ENCODE measurements at regions not wholly inside any gene's neighbourhood (a gene's known extent, or its start where the extent isn't known, plus 50 kb on each side); places are given as distances from the start of the nearest gene placed in this dataset.

GRCh38 chr18:37659906-37660305, 94.3 kb upstream of the CELF4 start:
- no peak for DNase-seq (ENCODE audit: extremely low read depth in 1 of 11, low read depth in 9 of 11, low spot score in 4 of 11)

GRCh38 chr18:37658894-37659293, 93.3 kb upstream of the CELF4 start:
- DNase-seq (ENCODE audit: extremely low read depth in 1 of 11, low read depth in 9 of 11, low spot score in 4 of 11), result no peak

DNA sequence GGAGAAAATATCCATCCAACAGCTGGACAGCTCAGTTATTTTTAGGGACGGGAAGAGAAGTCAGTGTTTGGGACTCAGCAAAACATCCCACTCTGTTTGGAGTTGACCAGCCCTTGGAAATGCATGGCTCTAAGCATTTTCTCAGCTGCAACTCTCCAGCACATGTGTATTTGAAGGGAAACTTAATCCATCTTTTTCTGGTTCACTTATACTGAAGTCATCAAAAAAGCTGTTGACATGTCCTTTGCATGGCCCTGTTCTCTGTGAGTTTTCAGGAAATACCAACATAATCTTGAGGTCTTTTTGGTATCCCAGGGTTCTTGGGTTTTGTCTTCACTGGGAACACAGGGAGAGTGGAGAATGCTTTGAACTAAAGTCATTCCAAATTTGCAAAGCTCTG, 91.9 kb upstream of the CELF4 start:
- peak in 2 of 11 donors; percentile 13 to 43 for DNase-seq (ENCODE audit: extremely low read depth in 1 of 11, low read depth in 9 of 11, low spot score in 4 of 11)

GRCh38 chr18:37654731-37655369, 89.3 kb upstream of the CELF4 start:
- DNase-seq (ENCODE audit: extremely low read depth in 1 of 11, low read depth in 9 of 11, low spot score in 4 of 11), result no peak

DNA sequence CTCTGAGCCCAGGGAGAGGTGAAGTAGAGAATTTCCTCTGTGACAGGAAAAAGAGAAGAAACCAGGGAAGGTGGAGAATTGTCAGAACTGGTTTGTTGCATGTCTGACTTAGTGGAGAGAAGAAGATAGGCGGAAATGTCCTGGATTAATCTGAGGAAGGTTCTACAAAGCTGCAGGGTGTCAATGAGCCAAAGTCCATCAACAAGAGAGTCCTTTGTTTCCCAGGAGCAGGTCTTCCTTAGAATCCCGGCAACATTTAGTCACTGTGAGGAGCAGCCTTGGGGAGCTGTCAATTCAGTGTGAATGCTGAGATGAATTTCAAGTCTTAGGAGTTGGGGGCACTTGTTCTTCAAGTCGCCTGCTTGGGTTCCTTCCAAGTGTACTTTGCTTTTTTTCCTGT, 88.4 kb upstream of the CELF4 start:
- DNase-seq (ENCODE audit: extremely low read depth in 1 of 11, low read depth in 9 of 11, low spot score in 4 of 11), result no peak

DNA sequence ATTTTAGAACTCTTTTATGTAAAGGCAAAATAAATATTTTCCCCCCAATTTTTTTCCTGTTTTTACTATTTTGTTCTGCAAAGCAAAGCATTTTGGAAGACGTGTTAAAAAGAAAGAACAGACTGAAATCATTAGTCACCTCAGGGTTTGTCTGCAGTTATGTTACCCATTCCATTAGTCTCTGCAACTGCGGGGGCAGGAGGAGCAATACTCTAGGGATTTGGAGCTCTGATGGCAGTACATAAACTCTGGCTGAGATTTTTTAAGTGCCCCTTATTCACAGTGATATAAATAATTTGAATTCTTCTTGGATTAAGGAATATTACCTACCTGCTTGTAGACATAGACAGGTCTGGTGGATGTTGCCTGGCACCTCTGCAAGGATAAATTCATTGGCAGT, 88.0 kb upstream of the CELF4 start:
- no peak for DNase-seq (ENCODE audit: extremely low read depth in 1 of 11, low read depth in 9 of 11, low spot score in 4 of 11)

DNA sequence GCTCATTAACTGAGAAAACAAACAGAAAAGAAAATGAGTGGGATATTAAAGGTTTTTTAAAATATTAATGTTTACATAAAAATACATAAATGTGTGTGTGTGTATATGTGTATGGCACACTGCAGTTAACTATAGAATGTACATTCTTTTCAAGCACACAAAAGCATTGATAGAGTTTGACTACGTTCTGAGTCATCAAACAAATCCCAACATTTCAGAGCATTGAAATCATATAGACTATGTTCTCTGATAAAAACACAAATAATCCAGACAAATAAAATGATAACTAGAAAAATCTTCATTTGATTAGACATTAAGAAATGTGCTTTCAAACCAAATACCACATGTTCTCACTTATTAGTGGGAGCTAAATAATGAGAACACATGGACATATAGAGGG, 84.3 kb upstream of the CELF4 start:
- DNase-seq (ENCODE audit: extremely low read depth in 1 of 11, low read depth in 9 of 11, low spot score in 4 of 11), result no peak

DNA sequence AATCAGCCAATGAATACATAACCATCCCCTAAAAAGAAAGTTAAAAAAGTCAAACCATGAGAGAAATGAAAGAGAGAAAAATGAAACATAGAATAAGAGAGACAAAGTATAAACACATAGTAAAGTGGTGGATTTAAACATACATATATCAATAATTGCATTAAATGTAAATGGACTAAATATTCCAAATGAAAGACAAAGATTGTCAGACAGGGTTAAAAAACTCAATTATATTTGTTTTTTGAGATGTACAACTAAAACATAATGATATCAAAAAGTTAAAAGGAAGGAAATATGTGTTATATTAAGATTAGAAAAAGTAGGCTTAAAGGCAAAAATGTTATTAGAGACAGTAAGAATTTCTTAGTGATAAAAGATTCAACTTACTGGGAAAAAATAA, 83.8 kb upstream of the CELF4 start:
- DNase-seq (ENCODE audit: extremely low read depth in 1 of 11, low read depth in 9 of 11, low spot score in 4 of 11), result no peak

DNA sequence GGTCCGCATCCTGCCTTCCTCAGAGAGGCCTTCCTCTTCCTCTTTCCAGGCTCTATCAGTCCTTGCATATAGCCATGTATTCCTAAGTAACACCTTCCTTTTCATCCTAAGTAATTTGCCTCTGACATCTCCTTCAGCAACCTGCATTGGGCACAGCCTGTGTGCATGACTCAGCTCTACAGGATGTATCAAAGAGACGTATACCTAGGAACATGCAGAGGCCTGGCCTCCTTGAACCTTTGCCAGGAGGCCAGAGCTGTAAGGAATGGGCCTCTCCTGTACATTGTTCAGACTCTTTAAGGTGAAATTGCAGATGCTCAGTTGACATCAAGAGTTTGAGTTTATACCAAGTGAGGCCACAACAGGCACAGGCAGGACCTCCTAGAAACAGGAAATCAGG, 76.0 kb upstream of the CELF4 start:
- no peak for DNase-seq (ENCODE audit: extremely low read depth in 1 of 11, low read depth in 9 of 11, low spot score in 4 of 11)

DNA sequence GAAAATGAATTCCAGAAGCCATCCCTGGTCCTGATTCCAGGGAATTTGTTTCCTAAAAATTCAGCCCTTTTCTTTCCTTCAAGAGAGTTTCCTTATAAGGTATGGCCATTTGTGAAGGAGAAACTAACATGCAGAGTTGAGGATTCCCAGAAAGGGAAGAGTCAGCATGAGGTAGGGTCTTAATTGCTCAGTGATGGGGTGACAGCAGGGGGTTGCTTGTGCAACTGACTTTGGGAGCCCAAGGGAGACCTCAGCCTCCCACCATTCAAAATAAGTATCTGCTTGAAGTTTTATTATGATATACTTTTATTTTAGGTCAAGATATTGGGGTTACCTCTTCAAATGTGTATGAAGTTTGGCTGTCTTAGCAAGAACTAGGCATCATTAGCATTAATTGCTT, 74.9 kb upstream of the CELF4 start:
- no peak for DNase-seq (ENCODE audit: extremely low read depth in 1 of 11, low read depth in 9 of 11, low spot score in 4 of 11)

DNA sequence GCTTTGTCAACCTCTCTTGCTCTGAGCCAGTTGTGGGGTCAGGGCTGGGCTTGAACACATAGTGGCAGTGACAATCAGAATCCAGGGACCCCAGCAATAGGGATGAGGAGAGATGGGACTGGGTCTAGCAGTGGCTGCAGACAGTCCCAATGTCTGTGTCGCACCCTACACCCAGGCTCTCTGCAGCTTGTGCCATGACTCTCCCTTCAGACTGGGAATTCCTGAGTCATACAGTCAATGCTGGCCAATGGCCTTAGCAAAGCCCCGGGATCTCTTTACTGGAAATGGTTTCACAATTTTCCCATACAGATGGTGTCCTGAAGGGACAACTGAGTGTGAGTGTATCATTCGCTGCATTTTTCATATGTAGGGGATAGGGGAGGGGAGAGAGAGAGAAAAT, 74.2 kb upstream of the CELF4 start:
- no peak for DNase-seq (ENCODE audit: extremely low read depth in 1 of 11, low read depth in 9 of 11, low spot score in 4 of 11)

DNA sequence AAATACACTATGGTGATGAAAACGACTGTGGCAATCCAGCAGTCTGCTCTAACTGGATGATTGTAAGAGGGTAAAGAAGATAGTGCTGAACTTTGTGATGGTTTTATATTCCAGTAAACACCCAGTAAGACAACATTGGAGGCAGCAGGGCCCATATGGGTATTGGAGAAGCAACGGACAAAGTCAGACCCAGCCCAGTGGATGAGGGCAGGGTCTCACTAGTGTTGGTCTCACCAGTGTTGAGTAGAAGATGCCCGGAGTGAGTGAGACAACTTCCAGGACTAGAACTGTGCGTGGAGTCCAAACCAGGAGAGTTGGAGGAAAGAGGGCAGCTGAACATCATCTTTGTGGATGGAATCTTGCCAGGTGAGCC, 71.9 kb upstream of the CELF4 start:
- DNase-seq (ENCODE audit: extremely low read depth in 1 of 11, low read depth in 9 of 11, low spot score in 4 of 11), result no peak

DNA sequence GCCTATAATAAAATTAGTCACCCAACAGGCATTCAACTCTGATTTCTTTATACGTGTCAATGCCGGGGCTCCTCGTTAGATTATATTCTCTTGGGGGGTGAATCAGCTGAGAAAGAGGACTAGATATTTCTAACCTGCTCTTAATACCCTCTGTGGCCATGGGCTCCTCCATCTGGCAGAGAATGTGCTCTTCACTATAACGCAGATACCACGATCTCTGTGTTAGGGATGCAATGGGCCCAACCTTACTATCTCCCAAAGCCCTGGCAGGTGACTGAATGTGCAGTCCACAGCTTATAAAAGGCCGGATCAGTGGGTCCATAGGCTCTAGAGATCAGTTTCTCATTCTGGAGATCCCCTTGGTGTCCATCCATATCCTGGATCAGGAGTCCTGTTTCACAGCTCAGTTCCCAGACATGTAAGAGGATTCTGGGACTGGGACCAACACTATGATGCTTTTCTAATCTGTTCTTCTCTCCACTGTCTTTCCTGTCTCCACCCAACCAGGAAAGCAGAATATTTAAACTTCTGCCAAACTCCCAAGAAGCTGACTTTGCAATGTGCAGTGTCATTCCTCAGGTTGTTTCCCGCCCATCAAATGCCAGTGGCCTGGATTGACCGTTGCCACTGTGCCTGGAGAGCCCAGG, 71.4 kb upstream of the CELF4 start:
- DNase-seq (ENCODE audit: extremely low read depth in 1 of 11, low read depth in 9 of 11, low spot score in 4 of 11), result no peak

DNA sequence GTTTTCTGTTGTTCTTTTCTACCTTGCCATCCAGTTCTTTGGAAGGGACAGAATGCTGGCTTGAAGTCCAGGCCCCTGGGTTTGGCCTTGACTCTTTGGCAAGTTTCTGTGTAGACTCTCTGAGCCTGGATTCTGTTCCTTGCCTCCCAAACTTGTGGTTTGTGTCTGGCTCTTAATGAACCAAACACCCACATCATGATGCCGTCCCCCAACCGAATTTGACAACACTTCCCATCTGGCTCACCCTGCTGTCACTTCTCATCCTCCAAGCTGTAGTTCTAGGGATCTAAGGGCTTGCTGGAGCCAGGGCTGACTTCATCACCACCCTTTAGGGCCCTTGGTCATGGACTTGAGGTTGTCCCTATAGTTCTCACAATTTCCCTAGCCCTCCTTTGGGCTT, 68.9 kb upstream of the CELF4 start:
- no peak for DNase-seq (ENCODE audit: extremely low read depth in 1 of 11, low read depth in 9 of 11, low spot score in 4 of 11)

GRCh38 chr18:37631422-37631821, 65.8 kb upstream of the CELF4 start:
- DNase-seq (ENCODE audit: extremely low read depth in 1 of 11, low read depth in 9 of 11, low spot score in 4 of 11), result no peak

DNA sequence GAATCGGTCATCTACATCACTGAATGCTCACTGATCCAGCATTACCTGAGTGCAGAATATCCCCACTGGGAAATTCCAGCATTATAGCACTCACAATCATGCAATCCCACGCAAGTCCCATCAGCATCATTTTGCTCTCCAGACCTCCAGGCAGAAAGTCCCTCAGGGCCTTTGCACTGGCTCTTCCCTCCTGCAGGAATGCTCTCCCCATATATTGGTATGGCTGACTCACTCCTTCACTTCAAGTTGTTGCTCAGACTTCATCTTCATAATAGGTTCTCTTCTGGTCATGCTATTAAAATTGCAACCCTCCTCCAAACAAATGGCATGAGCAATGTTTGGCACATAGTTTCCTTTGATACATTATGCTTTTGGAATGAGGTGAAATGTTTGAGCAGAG, 64.7 kb upstream of the CELF4 start:
- no peak for DNase-seq (ENCODE audit: extremely low read depth in 1 of 11, low read depth in 9 of 11, low spot score in 4 of 11)

GRCh38 chr18:37628470-37629220, 63.0 kb upstream of the CELF4 start:
- no peak for DNase-seq (ENCODE audit: extremely low read depth in 1 of 11, low read depth in 9 of 11, low spot score in 4 of 11)

- peak in 5 of 11 donors; percentile 14 to 35 (median 23) for DNase-seq (ENCODE audit: extremely low read depth in 1 of 11, low read depth in 9 of 11, low spot score in 4 of 11)
These were observed 58.7 kb upstream of the CELF4 start for GRCh38 chr18:37624318-37624717.

GRCh38 chr18:37619964-37620363, 54.4 kb upstream of the CELF4 start:
- no peak for DNase-seq (ENCODE audit: extremely low read depth in 1 of 11, low read depth in 9 of 11, low spot score in 4 of 11)

DNA sequence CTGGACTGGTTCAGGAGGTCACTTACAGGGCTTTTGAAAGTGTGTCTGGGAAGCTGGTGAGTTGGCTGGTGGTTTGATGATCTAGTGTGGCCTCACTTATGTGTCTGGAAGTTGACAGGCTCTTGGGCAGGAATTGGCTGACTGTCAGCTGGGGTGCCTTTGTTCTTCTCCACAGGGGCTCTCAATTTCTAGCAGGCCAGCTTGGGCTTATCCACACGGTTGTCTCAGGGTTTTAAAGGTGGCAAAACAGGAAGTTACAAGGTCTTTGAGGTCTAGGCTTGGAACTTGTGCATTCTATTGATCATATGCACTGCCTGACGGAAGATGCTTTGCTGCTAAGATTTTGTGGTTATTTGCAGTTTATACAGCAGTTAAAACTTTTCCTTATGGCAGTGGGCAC, 52.0 kb upstream of the CELF4 start:
- DNase-seq (ENCODE audit: extremely low read depth in 1 of 11, low read depth in 9 of 11, low spot score in 4 of 11), result no peak
